Activated naive CD4-positive, alpha-beta T cell (primary cell): ENCODE measurements at regions not wholly inside any gene's neighbourhood (a gene's known extent, or its start where the extent isn't known, plus 50 kb on each side); places are given as distances from the start of the nearest gene placed in this dataset.

Experiments used
- DNase-seq, 4 experiments: peaks; one replicate each; lab custom pipeline; 2025; lab: John Stamatoyannopoulos, UW

- DNase-seq, result no peak
Measured at GRCh38 chr3:68163062-68163461, 508.6 kb upstream of the SUCLG2 start.

- no peak for DNase-seq
Measured at GRCh38 chr3:68162644-68163043, 508.2 kb upstream of the SUCLG2 start.

GRCh38 chr3:68151359-68151758, 496.9 kb upstream of the SUCLG2 start:
- DNase-seq, result no peak

GRCh38 chr3:68148447-68148846, 494.0 kb upstream of the SUCLG2 start:
- DNase-seq, result no peak

GRCh38 chr3:68142441-68142840, 488.0 kb upstream of the SUCLG2 start:
- DNase-seq, result no peak

GRCh38 chr3:68139897-68140296, 485.5 kb upstream of the SUCLG2 start:
- DNase-seq, result no peak

GRCh38 chr3:68136411-68136810, 482.0 kb upstream of the SUCLG2 start:
- DNase-seq, result no peak

GRCh38 chr3:68135067-68135466, 480.7 kb upstream of the SUCLG2 start:
- no peak for DNase-seq

GRCh38 chr3:68129065-68129464, 474.7 kb upstream of the SUCLG2 start:
- no peak for DNase-seq

GRCh38 chr3:68123231-68123630, 468.8 kb upstream of the SUCLG2 start:
- DNase-seq, result no peak

- no peak for DNase-seq
Measured at GRCh38 chr3:68121287-68121686, 466.9 kb upstream of the SUCLG2 start.

- DNase-seq, result no peak
Measured at GRCh38 chr3:68116580-68116979, 462.2 kb upstream of the SUCLG2 start.

- DNase-seq, result no peak
Measured at GRCh38 chr3:68103811-68104210, 449.4 kb upstream of the SUCLG2 start.

- no peak for DNase-seq
Measured at GRCh38 chr3:68090571-68090970, 436.2 kb upstream of the SUCLG2 start.

- no peak for DNase-seq
Measured at GRCh38 chr3:68089572-68090011, 435.2 kb upstream of the SUCLG2 start.

- no peak for DNase-seq
Measured at GRCh38 chr3:68088636-68089035, 434.2 kb upstream of the SUCLG2 start.

- DNase-seq, result no peak
Measured at GRCh38 chr3:68088216-68088615, 433.8 kb upstream of the SUCLG2 start.

- DNase-seq, result no peak
Measured at GRCh38 chr3:68072062-68072461, 417.6 kb upstream of the SUCLG2 start.

GRCh38 chr3:68070186-68070585, 415.8 kb upstream of the SUCLG2 start:
- no peak for DNase-seq

GRCh38 chr3:68067314-68067713, 412.9 kb upstream of the SUCLG2 start:
- DNase-seq, result no peak

GRCh38 chr3:68062926-68063325, 408.5 kb upstream of the SUCLG2 start:
- no peak for DNase-seq

GRCh38 chr3:68060910-68061309, 406.5 kb upstream of the SUCLG2 start:
- DNase-seq, result no peak

- no peak for DNase-seq
Measured at GRCh38 chr3:68060191-68060590, 405.8 kb upstream of the SUCLG2 start.

- DNase-seq, result no peak
Measured at GRCh38 chr3:68059628-68060152, 405.3 kb upstream of the SUCLG2 start.
